Subcutaneous abdominal adipose tissue (tissue), 5 donors: ENCODE measurements at regions not wholly inside any gene's neighbourhood (a gene's known extent, or its start where the extent isn't known, plus 50 kb on each side); places are given as distances from the start of the nearest gene placed in this dataset.

Experiments used
- H3K27ac ChIP-seq: one replicate; pipeline ENCODE4 v1.7.0; 2013; ENCODE audit warnings: low read depth, mild to moderate bottlenecking, inconsistent platforms, low read length, moderate library complexity
- H3K27me3 ChIP-seq, 5 donors: one replicate each; pipeline ENCODE4 v1.7.0; 2013; ENCODE audit warnings: low read length in 5 of 5, inconsistent platforms in 1 of 5; ENCODE audit not compliant: control insufficient read depth in 5 of 5, insufficient read depth in 4 of 5
- H3K36me3 ChIP-seq, 5 donors: one replicate each; pipeline ENCODE4 v1.7.0; 2013; ENCODE audit warnings: low read length in 5 of 5; ENCODE audit not compliant: control insufficient read depth in 5 of 5, insufficient read depth in 5 of 5
- H3K4me1 ChIP-seq, 5 donors: one replicate each; pipeline ENCODE4 v1.7.0; 2013; ENCODE audit warnings: low read length in 5 of 5, mild to moderate bottlenecking in 3 of 5, moderate library complexity in 1 of 5; ENCODE audit not compliant: control insufficient read depth in 5 of 5, insufficient read depth in 5 of 5
- H3K4me3 ChIP-seq, 5 donors: one replicate each; pipeline ENCODE4 v1.7.0; 2013; ENCODE audit warnings: low read length in 5 of 5, low read depth in 1 of 5
- H3K9ac ChIP-seq, 5 donors: one replicate each; pipeline ENCODE4 v1.7.0; 2013; ENCODE audit warnings: low read length in 5 of 5, mild to moderate bottlenecking in 4 of 5, moderate library complexity in 3 of 5
- H3K9me3 ChIP-seq, 5 donors: one replicate each; pipeline ENCODE4 v1.7.0; 2013; ENCODE audit warnings: low read length in 5 of 5; ENCODE audit not compliant: control insufficient read depth in 5 of 5
- donor health status: healthy.
- donor health status: healthy.
- donor health status: healthy.
- donor health status: healthy.
- donor health status: healthy.

GRCh38 chr14:38915125-38915524 lies 187.9 kb downstream of the SEC23A start:
- Histone ChIP-seq H3K9ac (no peak overlapping the region), H3K4me3 (no peak overlapping the region), H3K27me3 (no peaks in the 10 kb centered on the region), H3K4me1 (no peaks in the 10 kb centered on the region), H3K36me3 (no peaks in the 10 kb centered on the region), H3K27ac (no peak overlapping the region), H3K9me3 (peaks cover 0 to 3% (median 0%) of the 10 kb centered on the region in 5 donors)

GRCh38 chr14:38910092-38910491 lies 192.9 kb downstream of the SEC23A start:
- Histone ChIP-seq H3K9me3 (no peaks in the 10 kb centered on the region), H3K4me1 (no peaks in the 10 kb centered on the region), H3K27ac (no peak overlapping the region), H3K9ac (no peak overlapping the region), H3K4me3 (no peak overlapping the region), H3K27me3 (no peaks in the 10 kb centered on the region), H3K36me3 (no peaks in the 10 kb centered on the region)

GRCh38 chr14:38904959-38905358 lies 198.1 kb downstream of the SEC23A start:
- Histone ChIP-seq H3K9ac (no peak overlapping the region), H3K27me3 (no peaks in the 10 kb centered on the region), H3K4me1 (peaks cover 0 to 3% (median 0%) of the 10 kb centered on the region in 5 donors), H3K36me3 (no peaks in the 10 kb centered on the region), H3K4me3 (no peak overlapping the region), H3K27ac (no peak overlapping the region), H3K9me3 (no peaks in the 10 kb centered on the region)

GRCh38 chr14:38901791-38902190 lies 201.2 kb downstream of the SEC23A start:
- Histone ChIP-seq H3K36me3 (no peaks in the 10 kb centered on the region), H3K4me1 (peaks cover 0 to 3% (median 0%) of the 10 kb centered on the region in 5 donors), H3K4me3 (no peak overlapping the region), H3K9me3 (no peaks in the 10 kb centered on the region), H3K27me3 (no peaks in the 10 kb centered on the region), H3K27ac (no peak overlapping the region), H3K9ac (no peak overlapping the region)

GRCh38 chr14:38900887-38901286 lies 202.1 kb downstream of the SEC23A start:
- Histone ChIP-seq H3K36me3 (no peaks in the 10 kb centered on the region), H3K4me3 (no peak overlapping the region), H3K4me1 (peaks cover 0 to 3% (median 0%) of the 10 kb centered on the region in 5 donors), H3K27ac (no peak overlapping the region), H3K9ac (no peak overlapping the region), H3K9me3 (no peaks in the 10 kb centered on the region), H3K27me3 (no peaks in the 10 kb centered on the region)

- Histone ChIP-seq H3K36me3 (no peaks in the 10 kb centered on the region), H3K9me3 (no peaks in the 10 kb centered on the region), H3K4me1 (no peaks in the 10 kb centered on the region), H3K27me3 (no peaks in the 10 kb centered on the region), H3K4me3 (no peak overlapping the region), H3K27ac (no peak overlapping the region), H3K9ac (no peak overlapping the region)
Observed at GRCh38 chr14:38887696-38888095, 215.3 kb downstream of the SEC23A start.

- Histone ChIP-seq H3K9ac (no peak overlapping the region), H3K4me3 (no peak overlapping the region), H3K27me3 (no peaks in the 10 kb centered on the region), H3K9me3 (no peaks in the 10 kb centered on the region), H3K36me3 (no peaks in the 10 kb centered on the region), H3K27ac (no peak overlapping the region), H3K4me1 (peaks cover 0 to 13% (median 4%) of the 10 kb centered on the region in 5 donors)
Observed at GRCh38 chr14:38884109-38884508, 218.9 kb downstream of the SEC23A start.

- Histone ChIP-seq H3K9me3 (no peaks in the 10 kb centered on the region), H3K4me3 (no peak overlapping the region), H3K9ac (no peak overlapping the region), H3K4me1 (peaks cover 3 to 20% (median 12%) of the 10 kb centered on the region in 5 donors), H3K27me3 (no peaks in the 10 kb centered on the region), H3K36me3 (no peaks in the 10 kb centered on the region), H3K27ac (no peak overlapping the region)
Observed at GRCh38 chr14:38883127-38883526, 219.9 kb downstream of the SEC23A start.

GRCh38 chr14:38882533-38882932 lies 220.5 kb downstream of the SEC23A start:
- Histone ChIP-seq H3K27ac (no peak overlapping the region), H3K27me3 (no peaks in the 10 kb centered on the region), H3K9ac (no peak overlapping the region), H3K4me1 (peaks cover 7 to 26% (median 18%) of the 10 kb centered on the region in 5 donors), H3K4me3 (no peak overlapping the region), H3K9me3 (no peaks in the 10 kb centered on the region), H3K36me3 (no peaks in the 10 kb centered on the region)

- H3K27me3 ChIP-seq: no peaks in the 10 kb centered on the region
- no peaks in the 10 kb centered on the region for H3K9me3 ChIP-seq
- H3K4me1 ChIP-seq: peaks cover 7 to 29% (median 19%) of the 10 kb centered on the region in 5 donors
- H3K9ac ChIP-seq: no peak overlapping the region
- H3K27ac ChIP-seq: no peak overlapping the region
- no peak overlapping the region for H3K4me3 ChIP-seq
- H3K36me3 ChIP-seq: no peaks in the 10 kb centered on the region
Observed at GRCh38 chr14:38880643-38881524, 222.2 kb downstream of the SEC23A start.
